Activated T-helper 1 cell treated with anti-CD3 and anti-CD28 coated beads, Interleukin-12 subunit alpha, Interleukin-12 subunit beta, Interleukin-2, Interleukin-4 antibody, amounts not matched to agents 30 ng/mL and 10 ng/mL and 1 ng/mL, durations not matched to agents 14 hours and 24 hours and 36 hours (primary cell): ENCODE measurements at regions not wholly inside any gene's neighbourhood (a gene's known extent, or its start where the extent isn't known, plus 50 kb on each side); places are given as distances from the start of the nearest gene placed in this dataset.

Experiments used
- DNase-seq: peaks from one replicate; pipeline ENCODE4 v3.0.0; 2021; ENCODE audit warnings: low spot score
- H3K27ac Mint-ChIP-seq: one replicate; pipeline ENCODE4 v1.8.0; 2021; ENCODE audit warnings: mild to moderate bottlenecking, mixed read lengths
- H3K27me3 Mint-ChIP-seq: one replicate; pipeline ENCODE4 v1.8.0; 2022; ENCODE audit warnings: mild to moderate bottlenecking, moderate library complexity, mixed read lengths; ENCODE audit not compliant: insufficient read depth
- H3K36me3 Mint-ChIP-seq: one replicate; pipeline ENCODE4 v1.8.0; 2021; ENCODE audit warnings: low read depth, mixed read lengths
- H3K4me1 Mint-ChIP-seq: one replicate; pipeline ENCODE4 v1.8.0; 2021; ENCODE audit warnings: low read depth, mixed read lengths
- H3K4me3 Mint-ChIP-seq: one replicate; pipeline ENCODE4 v1.8.0; 2021; ENCODE audit warnings: mild to moderate bottlenecking, moderate library complexity, mixed read lengths
- H3K9me3 Mint-ChIP-seq: one replicate; pipeline ENCODE4 v1.8.0; 2021; ENCODE audit warnings: mixed read lengths
- intact Hi-C: fragments of 100-400 bp; cut with micrococcal nuclease; formaldehyde crosslinking; loops from one replicate; pipeline ENCODE4 v1.15.1; 2024

- Mint-ChIP-seq H3K27me3 (peaks cover 3% of the 10 kb centered on the region), H3K9me3 (no peaks in the 10 kb centered on the region), H3K4me1 (no peaks in the 10 kb centered on the region), H3K27ac (no peak overlapping the region), H3K36me3 (no peaks in the 10 kb centered on the region), H3K4me3 (no peak overlapping the region)
- intact Hi-C loops, result no loop called here
- no peak for DNase-seq
Observed at GRCh38 chrY:14292382-14292781, 231.9 kb upstream of the NLGN4Y start.

DNA sequence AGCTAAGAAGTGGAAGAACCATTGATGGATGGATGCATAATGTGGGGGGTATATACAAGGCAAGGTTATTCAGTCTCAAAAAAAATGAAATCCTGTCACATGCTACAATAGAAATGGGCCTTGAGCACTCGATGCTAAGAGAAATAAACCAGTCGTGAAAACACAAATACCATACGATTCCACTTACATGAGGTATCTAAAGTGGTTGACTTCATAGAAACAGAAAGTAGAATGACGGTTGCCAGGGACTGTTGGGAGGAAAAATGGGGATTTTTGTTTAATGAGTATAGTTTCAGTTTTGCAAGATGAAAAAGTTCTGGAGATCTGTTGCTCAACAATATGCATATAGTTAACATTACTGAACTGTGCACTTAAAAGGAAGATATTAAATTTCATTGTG lies 223.6 kb upstream of the NLGN4Y start:
- H3K4me3 Mint-ChIP-seq, result peak overlapping the region; percentile 27
- H3K27ac Mint-ChIP-seq, result peak overlapping the region; percentile 59
- intact Hi-C loops, result loop anchor here (1.0 to 10.0 kb wide), 4 partner anchors 40 to 926 kb away; no protein-coding TSS in a partner anchor

GRCh38 chrY:14301552-14301951 lies 222.8 kb upstream of the NLGN4Y start:
- intact Hi-C loops, result loop anchor here (1.0 to 10.0 kb wide), 4 partner anchors 39 to 927 kb away; no protein-coding TSS in a partner anchor
- peak overlapping the region; percentile 34 for H3K27ac Mint-ChIP-seq
- DNase-seq, result no peak

More for the DNA sequence above, 223.6 kb upstream of the NLGN4Y start:
- no peaks in the 10 kb centered on the region for H3K36me3 Mint-ChIP-seq
- peak; percentile 0 for DNase-seq
- no peaks in the 10 kb centered on the region for H3K27me3 Mint-ChIP-seq
- H3K9me3 Mint-ChIP-seq, result no peaks in the 10 kb centered on the region
- H3K4me1 Mint-ChIP-seq, result peaks cover 21% of the 10 kb centered on the region

DNA sequence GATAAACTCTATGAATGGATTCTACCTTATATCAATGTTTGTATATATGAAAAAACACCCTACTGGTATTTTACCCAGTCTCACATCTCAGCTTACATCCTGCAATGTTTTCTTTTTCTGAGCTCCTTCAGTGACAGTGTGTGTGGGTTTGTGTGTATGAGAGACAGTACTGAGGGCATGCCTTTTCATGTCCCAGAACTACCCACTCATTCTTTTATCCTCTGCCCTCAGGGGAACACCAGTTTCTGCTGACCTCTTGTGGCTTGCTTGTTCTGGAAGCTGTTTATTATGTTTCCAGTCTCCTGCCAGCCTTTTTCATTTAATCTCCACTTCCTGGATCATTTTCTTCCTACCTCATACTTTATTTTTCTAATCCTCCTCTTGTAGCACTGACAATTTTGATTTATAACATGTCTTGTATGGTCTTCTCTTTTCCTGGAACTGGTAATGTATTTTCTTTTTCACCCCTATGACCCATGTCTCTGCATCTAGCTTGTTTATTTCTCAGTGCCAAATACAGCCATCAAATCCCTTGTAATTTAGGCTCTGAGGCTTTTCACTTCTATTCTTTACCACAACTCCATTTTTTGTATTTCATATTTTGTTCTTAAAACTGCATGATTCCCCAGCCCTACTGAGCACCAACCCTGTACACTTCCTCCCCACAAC lies 195.5 kb upstream of the NLGN4Y start:
- H3K36me3 Mint-ChIP-seq, result no peaks in the 10 kb centered on the region
- no peaks in the 10 kb centered on the region for H3K9me3 Mint-ChIP-seq
- H3K4me1 Mint-ChIP-seq, result peaks cover 12% of the 10 kb centered on the region
- H3K27ac Mint-ChIP-seq, result peak overlapping the region; percentile 40
- DNase-seq, result no peak
- H3K4me3 Mint-ChIP-seq, result peak overlapping the region; percentile 11
- intact Hi-C loops, result no loop called here
- H3K27me3 Mint-ChIP-seq, result peaks cover 6% of the 10 kb centered on the region

More at GRCh38 chrY:14301552-14301951, 222.8 kb upstream of the NLGN4Y start:
- Mint-ChIP-seq H3K36me3 (no peaks in the 10 kb centered on the region), H3K9me3 (no peaks in the 10 kb centered on the region), H3K4me1 (peaks cover 21% of the 10 kb centered on the region), H3K27me3 (no peaks in the 10 kb centered on the region), H3K4me3 (no peak overlapping the region)

DNA sequence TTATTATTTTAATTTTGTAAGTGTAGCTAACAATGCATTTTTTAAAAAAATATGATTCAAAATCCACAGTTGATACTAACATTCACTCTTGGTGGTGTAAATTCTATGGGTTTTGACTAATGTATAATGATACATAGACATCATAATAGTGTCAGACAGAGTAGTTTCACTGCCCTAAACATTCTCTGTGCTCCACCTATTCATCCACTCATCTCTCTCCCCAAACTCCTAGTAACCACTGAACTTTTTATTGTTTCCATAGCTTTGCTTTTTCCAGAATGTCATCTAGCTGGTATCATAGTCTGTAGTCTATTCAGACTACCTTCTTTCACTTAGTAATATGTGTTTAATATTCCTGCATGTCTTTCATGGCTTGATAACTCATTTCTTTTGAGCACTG lies 194.0 kb upstream of the NLGN4Y start:
- no peaks in the 10 kb centered on the region for H3K9me3 Mint-ChIP-seq
- H3K27ac Mint-ChIP-seq, result no peak overlapping the region
- peaks cover 5% of the 10 kb centered on the region for H3K27me3 Mint-ChIP-seq
- intact Hi-C loops, result loop anchor here (1.0 kb wide), 1 partner anchor 10 kb away; no protein-coding TSS in a partner anchor
- H3K4me3 Mint-ChIP-seq, result no peak overlapping the region
- H3K4me1 Mint-ChIP-seq, result peaks cover 12% of the 10 kb centered on the region
- no peak for DNase-seq
- no peaks in the 10 kb centered on the region for H3K36me3 Mint-ChIP-seq

GRCh38 chrY:14339524-14339923 lies 184.8 kb upstream of the NLGN4Y start:
- Mint-ChIP-seq H3K27me3 (no peaks in the 10 kb centered on the region), H3K4me3 (no peak overlapping the region), H3K27ac (no peak overlapping the region), H3K4me1 (peaks cover 43% of the 10 kb centered on the region), H3K9me3 (peaks cover 4% of the 10 kb centered on the region), H3K36me3 (peaks cover 5% of the 10 kb centered on the region)
- intact Hi-C loops, result no loop called here
- no peak for DNase-seq

DNA sequence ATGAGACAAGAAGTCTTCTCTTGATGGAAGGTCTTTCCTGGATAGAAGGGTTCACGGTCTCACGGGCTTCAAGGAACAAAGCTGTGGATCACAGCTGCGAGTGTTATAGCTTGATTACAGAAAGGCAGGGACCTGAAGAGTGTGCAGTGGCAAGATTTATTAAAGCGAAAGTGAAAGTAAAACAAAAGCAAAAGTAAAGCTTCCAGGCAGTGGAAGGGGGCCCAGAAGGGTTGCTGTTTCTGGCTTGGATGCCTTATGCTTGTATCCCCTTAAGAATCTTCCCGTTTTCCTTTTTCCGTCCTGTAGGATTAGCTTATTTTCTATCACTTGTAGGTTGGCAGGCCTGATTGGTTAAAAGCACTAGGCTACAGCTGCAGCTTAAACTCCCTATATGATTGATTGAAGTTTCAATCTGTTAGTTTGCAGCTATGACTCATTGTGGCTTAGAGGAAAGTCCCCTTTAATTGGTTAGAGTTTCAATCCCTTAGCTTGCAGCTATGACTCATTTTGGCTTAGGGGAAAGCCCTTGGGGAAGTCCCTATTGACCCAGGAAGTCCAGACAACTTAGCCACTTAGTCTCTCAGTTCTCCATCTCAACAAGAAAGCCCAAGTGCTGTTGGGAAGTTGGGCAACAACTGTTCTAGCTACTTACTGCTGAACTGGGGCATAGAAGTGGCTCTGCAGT lies 183.7 kb upstream of the NLGN4Y start:
- Mint-ChIP-seq H3K27me3 (no peaks in the 10 kb centered on the region), H3K4me1 (peaks cover 53% of the 10 kb centered on the region), H3K4me3 (peak overlapping the region; percentile 53), H3K9me3 (peaks cover 4% of the 10 kb centered on the region), H3K27ac (peak overlapping the region; percentile 92), H3K36me3 (peaks cover 5% of the 10 kb centered on the region)
- peak; percentile 51 for DNase-seq
- intact Hi-C loops, result loop anchor here (1.0 to 10.0 kb wide), 10 partner anchors 10 to 1606 kb away; partner anchors contain the start of genes NLGN4Y and TMSB4Y

DNA sequence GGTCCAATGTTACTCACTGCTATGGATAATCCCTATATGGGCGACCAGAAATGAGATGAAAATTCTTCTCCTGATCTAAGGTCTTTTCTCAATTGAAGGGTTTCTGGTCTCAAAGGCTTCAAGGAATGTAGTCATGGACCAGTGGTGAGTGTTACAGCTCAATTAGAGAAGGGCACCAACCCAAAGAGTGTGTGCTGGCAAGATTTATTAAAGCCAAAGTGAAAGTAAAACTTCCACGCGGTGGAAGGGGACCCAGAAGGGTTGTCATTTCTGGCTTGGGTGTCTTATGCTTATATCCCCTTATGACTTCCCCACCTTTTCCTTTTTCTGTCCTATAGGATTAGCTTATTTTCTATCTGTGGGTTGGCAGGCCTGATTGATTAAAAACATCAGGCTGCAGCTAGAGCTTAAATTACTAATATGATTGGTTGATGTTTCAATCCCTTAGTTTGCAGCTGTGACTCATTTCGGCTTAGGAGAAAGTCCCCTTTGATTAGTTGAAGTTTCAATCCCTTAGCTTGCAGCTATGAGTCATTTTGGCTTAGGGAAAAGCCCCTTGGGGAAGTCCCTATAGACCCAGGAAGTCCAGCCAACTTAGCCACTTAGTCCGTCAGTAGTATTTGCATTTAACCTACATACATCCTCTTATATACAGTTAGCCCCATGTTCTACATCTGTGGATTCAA lies 179.5 kb upstream of the NLGN4Y start:
- intact Hi-C loops, result loop anchor here (1.0 to 10.0 kb wide), 9 partner anchors 43 to 1682 kb away; partner anchors contain the start of gene NLGN4Y
- peaks cover 57% of the 10 kb centered on the region for H3K4me1 Mint-ChIP-seq

GRCh38 chrY:14351590-14351989 lies 172.7 kb upstream of the NLGN4Y start:
- H3K4me1 Mint-ChIP-seq, result peaks cover 7% of the 10 kb centered on the region
- no peak overlapping the region for H3K4me3 Mint-ChIP-seq
- peaks cover 2% of the 10 kb centered on the region for H3K36me3 Mint-ChIP-seq
- peaks cover 14% of the 10 kb centered on the region for H3K9me3 Mint-ChIP-seq
- no peak for DNase-seq
- intact Hi-C loops, result no loop called here
- H3K27ac Mint-ChIP-seq, result no peak overlapping the region
- peaks cover 6% of the 10 kb centered on the region for H3K27me3 Mint-ChIP-seq

More for the DNA sequence above, 179.5 kb upstream of the NLGN4Y start:
- H3K27ac Mint-ChIP-seq, result peak overlapping the region; percentile 86
- DNase-seq, result peak; percentile 33
- H3K36me3 Mint-ChIP-seq, result peaks cover 3% of the 10 kb centered on the region
- peak overlapping the region; percentile 69 for H3K4me3 Mint-ChIP-seq
- H3K27me3 Mint-ChIP-seq, result peaks cover 2% of the 10 kb centered on the region
- H3K9me3 Mint-ChIP-seq, result peaks cover 4% of the 10 kb centered on the region

DNA sequence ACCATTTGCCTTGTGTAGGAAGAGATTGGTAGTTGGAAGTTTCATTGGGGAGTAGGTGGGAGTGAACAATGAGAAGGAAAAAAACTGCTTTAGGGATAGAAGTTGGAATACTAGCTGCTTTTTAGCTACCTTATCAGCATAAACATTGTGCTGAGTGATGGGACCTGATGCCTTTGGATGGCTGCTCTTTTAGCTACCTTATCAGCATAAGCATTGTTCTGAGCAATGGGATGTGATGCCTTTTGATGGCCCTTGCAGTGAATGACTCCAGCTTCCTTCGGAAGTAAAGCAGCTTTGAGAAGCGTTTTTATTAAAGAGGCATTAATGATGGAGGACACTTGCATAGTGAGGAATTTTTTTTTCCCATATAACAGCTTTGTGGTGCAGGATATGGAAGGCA lies 168.2 kb upstream of the NLGN4Y start:
- Mint-ChIP-seq H3K4me3 (no peak overlapping the region), H3K4me1 (peaks cover 6% of the 10 kb centered on the region), H3K36me3 (no peaks in the 10 kb centered on the region), H3K27ac (no peak overlapping the region), H3K27me3 (no peaks in the 10 kb centered on the region), H3K9me3 (peaks cover 18% of the 10 kb centered on the region)
- intact Hi-C loops, result no loop called here
- DNase-seq, result no peak

GRCh38 chrY:14360748-14361500 lies 163.4 kb upstream of the NLGN4Y start:
- H3K4me1 Mint-ChIP-seq, result peaks cover 6% of the 10 kb centered on the region
- no peak for DNase-seq
- no peak overlapping the region for H3K4me3 Mint-ChIP-seq
- H3K36me3 Mint-ChIP-seq, result no peaks in the 10 kb centered on the region
- peaks cover 8% of the 10 kb centered on the region for H3K9me3 Mint-ChIP-seq
- no peak overlapping the region for H3K27ac Mint-ChIP-seq
- peaks cover 4% of the 10 kb centered on the region for H3K27me3 Mint-ChIP-seq
- intact Hi-C loops, result no loop called here

GRCh38 chrY:14373608-14374007 lies 150.7 kb upstream of the NLGN4Y start:
- Mint-ChIP-seq H3K4me3 (no peak overlapping the region), H3K36me3 (no peaks in the 10 kb centered on the region), H3K27ac (no peak overlapping the region), H3K4me1 (no peaks in the 10 kb centered on the region), H3K27me3 (peaks cover 2% of the 10 kb centered on the region), H3K9me3 (no peaks in the 10 kb centered on the region)
- DNase-seq, result no peak
- intact Hi-C loops, result no loop called here
